ENCODE measurements at regions not wholly inside any gene's neighbourhood (a gene's known extent, or its start where the extent isn't known, plus 50 kb on each side); places are given as distances from the start of the nearest gene placed in this dataset.
A peak's percentile ranks its signal among the peaks of the same experiment; 100 is the strongest.

DNA sequence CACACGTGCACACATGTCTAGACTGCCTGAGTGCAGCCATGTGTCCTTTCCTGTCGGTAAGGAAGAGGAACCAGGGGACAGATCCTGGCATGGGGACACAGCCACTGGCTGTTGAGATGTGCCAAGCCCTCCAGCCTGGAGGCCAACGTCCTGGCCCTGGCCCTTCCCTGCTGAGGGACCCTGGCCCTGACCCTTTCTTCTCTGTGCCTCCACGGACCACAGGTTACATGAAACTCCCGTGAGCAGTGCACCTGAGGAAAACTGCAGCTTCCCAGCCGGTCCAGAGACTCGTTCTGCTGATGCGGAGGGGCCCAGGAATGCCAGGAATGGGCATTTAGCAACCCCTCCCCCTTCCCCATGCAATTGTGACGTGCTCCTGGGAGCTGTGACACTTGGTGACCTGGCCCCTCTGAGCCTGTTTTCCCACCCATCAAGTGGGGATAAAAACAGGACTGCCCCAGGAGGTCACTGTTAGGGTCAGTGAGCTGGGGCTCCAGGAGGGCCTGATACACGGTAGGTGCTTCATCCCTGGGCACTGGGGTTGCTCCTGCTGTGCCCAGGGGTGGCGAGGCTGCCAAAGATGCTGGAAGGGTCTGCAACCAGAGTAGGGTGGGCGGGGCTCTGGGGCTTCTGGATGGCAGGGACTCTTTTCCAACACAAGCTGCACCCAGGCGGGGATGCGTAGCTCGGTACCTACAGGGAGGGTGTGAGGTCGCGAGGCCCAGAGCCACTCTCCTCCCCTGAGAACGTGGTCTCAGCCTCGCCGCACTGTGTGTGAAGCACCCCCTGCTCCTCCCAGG lies 151.5 kb downstream of the C9orf50 start:
- DNase-seq = no peak

DNA sequence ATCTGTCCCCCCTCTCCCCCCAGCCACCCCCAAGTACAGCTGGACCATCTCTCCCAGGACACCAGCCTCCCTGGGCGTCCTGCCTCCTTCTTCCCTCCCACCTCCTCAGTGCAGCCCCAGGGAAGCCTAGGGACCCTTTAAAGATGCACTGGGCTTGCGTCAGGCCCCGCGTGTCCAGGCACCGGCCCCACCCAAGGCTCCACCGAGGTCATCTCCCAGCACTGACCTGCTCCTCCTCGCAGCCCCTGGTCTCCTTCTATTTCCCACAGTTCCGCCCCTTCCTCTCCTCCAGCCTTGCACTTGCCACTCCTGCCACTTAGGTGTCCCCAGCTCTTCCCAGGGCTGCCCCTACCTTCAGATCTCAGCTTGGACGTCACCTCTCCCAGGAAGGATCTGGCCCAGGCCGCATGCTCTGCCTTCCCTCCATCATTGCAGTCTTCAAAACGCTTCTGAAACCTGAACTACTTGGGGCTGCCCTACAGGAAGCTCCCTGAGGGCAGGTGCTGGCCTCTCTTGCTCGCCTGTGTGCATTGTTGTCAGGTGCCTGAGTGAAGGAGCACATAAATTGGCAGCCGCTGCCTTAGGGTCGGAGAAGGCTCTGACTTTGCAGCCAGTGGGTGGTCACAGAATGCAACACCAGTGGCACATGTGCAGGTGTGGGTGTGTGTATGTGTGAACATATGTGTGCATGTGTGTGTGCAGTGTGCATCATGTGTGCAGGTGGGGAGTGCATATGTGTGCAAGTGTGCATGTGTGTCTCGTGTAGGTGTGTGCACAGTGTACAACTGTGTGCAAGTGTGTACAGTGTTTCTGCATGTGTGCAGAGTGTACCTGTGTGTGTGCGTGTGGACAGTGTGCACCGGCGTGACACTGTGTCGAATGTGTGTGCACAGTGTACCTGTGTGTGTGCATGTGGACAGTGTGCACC lies 152.9 kb downstream of the C9orf50 start:
- DNase-seq = no peak

DNA sequence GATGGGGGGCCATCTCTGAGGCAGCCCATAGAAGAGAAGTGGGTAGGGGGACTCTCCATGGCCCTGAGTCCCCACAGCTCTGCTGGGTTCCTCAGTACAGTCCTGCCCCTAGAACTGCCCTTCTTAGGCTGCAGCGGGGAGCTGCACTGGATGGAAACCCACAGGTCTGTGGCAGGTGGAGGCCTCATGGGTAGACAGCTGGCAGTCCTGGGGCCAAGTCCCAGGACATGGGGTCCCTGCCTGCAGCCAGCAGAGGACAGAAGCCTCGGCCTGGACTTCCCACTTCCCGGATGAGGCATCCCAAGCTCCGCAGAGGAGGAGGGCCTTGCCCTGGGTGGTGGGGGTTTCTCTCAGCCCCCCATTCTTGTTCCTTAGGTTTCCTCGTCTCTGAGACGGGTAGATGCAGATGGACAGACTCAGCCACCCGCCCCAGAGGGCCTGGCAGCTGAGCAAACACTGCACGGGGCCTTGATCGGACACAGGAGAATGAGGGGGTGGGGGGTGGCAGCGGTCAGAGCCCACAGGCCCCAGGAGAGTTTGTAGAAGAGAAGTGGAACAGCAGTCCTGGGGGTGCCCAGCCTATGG lies 153.8 kb downstream of the C9orf50 start:
- no peak for DNase-seq

DNA sequence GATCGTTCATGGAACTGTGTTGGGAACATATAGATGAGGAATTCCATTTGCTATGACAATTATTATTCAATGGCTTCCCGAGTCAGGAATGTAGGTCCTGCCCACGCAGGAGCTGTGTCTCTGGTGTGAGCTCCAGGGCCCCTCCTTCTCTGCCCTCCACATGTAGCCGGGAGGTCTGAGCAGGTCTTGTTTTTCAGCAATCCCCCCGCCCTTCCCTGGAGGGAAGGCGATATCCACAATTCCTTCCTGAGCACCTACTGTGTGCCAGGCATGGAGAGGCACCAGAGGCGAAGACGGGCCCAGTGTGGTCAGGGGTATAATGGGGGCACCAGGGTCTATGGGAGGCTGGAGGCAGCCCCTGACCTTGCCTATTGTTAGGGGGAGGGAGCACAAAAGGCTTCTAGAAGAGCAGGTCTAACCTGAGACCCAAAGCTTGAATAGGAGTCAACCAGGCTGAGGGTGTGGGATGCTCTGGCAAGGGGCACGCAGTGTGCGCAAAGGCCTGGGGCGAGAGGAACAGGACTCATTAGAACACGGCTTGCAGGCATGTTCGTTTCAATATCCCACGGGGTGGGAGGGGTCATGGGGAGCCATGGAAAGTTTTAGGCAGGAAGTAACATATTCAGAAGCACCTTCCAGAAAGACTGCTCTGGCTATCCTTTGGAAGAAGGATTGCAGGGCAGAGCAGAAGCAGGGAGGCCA lies 154.9 kb downstream of the C9orf50 start:
- DNase-seq = no peak

DNA sequence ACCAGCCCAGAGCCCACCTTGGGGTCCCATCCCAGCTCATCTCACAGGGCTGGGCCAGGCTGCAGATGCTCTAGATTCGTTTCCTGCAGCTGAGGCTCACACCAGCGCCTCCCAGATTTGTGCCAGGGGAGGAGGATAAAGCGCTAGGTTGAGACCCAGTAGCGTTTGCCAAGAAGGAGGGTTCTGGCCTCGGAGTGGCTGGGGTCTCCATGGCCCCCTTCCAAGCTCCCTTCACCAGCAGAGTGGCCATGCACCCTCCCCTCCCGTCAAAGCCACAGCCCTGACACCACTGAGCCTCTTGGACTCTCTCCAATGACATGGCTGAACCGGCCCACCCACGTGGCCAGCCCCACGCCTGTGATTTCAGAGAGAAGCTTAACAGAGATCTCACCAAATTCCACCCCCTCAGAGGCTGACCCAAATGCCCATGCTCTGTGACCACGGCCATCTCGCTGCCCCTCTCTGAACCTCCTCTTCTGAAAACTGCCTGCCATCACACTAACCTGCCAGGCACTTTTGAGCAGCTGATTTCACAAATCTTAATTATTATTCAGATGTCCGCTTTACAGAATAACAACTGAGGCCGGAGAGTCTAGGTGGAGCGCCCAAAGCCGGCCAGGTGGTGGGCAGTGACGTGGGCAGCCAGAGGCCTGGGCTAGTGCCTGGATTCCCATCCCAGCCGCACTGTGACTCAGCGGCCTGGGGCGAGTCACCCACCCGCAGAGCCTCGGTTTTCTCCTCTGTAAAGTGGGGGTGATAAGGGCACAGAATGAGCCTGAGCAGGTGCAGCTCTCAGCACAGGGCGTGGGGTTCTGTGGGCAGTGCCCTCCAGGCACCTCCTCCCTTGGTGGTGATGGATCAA lies 155.7 kb downstream of the C9orf50 start:
- DNase-seq = no peak

- no peak for DNase-seq
Measured at GRCh38 chr9:129463994-129464393, 156.9 kb downstream of the C9orf50 start.

DNA sequence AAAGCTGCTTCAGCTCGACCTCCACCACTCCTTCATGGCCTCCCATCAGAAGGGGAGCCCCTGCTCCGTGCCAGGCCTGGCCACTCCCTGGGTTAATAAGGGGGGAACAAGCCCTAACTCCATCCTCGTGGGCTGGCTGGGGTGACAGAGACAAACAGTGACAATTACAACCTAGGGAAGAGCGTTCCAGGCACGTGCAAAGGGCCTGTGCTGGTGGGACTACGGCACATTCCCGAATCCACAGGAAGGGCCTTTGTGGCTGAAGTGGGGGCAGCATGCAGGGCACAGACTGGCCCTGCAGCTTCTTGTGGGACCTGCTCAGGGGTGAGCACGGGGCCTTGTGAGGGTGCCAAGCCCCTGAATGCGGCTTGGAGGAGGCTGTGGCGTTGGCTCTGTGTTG lies 157.4 kb downstream of the C9orf50 start:
- no peak for DNase-seq

- no peak for DNase-seq
Measured at GRCh38 chr9:129462360-129462759, 158.5 kb downstream of the C9orf50 start.

GRCh38 chr9:129460323-129461261 lies 160.3 kb downstream of the C9orf50 start:
- peak; percentile 84 for DNase-seq

DNA sequence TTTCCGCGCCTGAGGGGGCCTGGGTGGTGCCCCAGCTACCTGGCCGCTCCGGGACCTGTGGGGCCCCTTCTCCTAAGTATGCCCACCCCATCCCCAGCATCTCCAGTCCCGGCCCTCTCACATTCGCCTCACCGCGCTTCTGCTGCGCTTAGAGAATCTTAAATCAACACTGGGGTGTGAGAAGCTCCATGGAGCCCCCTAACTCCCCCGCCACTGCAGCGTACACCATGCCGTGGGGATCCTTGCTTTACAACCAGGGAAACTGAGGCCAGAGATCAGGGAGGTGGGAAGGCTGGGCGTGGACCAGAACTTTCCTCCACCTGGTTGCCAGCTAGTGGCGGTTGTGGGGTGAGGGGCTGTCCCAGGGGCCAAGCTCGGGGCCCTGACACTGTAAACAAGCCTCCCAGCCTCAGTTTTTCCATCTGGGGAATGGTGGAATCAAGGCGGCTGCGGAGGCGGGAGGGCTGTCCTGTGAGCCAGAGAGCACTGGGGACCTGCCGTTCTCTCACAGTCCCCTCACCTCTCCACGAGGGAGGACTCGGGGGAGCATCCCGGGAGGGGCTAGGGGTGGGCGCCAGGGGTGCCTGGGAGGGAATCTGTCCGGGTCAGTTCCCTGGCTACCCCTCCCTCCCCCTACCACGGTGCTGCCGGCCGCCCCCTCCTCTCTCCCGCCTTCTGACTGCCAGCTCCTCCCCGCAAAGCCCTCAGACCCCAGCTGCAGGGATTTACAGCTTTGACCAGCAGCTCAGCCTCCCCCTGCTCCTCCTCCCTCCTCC lies 161.2 kb downstream of the C9orf50 start:
- DNase-seq = peak; percentile 32

GRCh38 chr9:129458663-129459546 lies 162.0 kb downstream of the C9orf50 start:
- peak; percentile 30 for DNase-seq

DNA sequence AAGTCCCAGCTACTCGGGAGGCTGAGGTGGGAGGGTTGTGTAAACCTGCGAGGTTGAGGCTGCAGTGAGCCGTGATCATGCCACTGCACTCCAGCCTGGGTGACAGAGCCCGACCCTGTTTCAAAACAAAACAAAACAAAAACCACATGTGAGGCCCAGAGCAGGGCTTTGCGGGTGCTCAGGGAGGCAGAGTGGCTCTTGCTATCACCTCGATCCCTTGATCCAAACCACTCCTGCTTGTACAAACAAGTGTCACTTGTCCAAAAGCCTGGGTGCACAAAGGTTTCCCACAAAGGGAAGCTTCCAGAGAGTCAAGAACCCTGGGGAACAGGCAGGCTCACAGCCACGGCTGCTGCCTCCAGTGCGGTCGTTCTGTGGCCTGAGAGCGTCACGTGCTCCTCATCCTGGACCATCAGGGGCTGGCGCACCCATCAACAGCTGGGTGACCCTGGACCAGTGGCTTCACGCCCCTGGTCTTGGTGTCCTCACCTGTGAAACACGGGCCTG lies 162.7 kb downstream of the C9orf50 start:
- peak; percentile 30 for DNase-seq

- no peak for DNase-seq
Measured at GRCh38 chr9:129457325-129457779, 163.5 kb downstream of the C9orf50 start.

DNA sequence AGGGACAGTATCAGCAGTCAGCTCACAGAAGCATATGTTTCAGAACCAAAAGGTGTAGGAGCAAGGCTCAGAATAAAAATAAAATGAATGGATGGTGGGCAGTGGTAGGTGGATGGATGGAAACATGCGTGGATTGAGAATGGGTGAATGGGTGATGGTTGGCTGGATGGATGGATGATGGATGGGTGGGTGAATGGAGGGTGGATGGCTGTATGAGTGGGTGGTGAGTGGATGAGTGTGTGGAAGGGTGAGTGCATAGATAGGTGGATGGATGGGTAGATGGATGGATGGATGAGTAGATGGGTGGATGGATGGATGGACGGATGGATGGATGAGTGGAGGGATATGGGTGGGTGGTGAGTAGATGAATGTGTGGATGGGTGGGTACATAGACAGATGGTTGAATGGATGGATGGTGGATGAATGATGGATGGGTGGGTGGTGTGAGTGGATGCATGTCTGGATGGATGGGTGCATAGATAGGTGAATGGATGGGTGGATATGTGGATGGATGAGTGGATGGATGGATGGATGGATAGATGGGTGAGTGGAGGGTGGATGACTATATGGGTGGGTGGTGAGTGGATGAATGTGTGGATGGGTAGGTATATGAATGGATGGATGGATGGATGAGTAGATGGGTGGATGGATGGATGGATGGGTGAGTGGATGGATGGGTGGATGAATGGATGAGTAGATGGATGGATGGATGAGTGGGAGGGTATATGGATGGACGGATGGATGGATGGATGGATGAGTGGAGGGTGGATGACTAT lies 164.2 kb downstream of the C9orf50 start:
- no peak for DNase-seq

DNA sequence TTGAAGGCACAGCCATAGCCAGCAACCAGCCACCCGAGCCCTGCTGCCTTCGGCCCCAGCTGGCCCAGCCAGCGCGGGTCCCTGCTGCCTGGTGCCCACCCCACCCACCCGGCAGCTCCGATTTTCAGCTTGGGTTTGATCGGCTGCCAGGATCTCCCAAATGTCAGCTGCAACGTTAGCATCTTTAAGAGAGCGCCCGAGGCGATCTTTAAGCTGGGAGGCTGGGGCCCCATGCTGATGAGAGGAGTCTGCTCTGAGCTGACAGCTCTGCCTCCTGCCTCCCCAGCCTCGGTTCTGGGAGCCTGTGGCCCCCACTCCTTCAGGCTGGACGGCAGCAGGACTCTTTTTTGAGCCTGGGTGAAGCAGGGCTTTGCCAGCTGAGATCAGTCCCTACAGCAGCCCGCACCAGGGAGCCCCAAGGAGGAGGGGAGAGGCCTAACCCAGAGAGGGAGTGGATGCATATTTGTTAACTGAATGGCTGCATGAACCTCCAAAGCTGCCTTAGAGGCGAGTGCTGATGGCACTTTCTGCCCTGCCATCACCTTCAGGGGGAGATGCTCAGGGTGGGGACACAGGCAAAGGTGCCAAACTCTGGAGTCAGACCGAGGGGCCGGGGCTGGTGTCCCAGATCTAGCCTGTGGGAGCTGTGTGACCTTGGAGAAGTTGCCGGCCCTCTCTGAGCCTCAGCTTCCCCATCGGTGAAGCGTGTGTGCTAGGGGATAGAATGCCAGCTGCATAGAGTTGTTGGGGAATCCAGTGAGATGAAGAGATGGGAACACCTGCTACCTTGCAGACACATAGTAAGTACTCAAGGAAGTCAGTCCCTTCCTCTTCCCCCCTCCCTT lies 165.5 kb downstream of the C9orf50 start:
- no peak for DNase-seq

GRCh38 chr9:129454467-129455067 lies 166.3 kb downstream of the C9orf50 start:
- no peak for DNase-seq
